ENCODE measurements at regions not wholly inside any gene's neighbourhood (a gene's known extent, or its start where the extent isn't known, plus 50 kb on each side); places are given as distances from the start of the nearest gene placed in this dataset.

DNA sequence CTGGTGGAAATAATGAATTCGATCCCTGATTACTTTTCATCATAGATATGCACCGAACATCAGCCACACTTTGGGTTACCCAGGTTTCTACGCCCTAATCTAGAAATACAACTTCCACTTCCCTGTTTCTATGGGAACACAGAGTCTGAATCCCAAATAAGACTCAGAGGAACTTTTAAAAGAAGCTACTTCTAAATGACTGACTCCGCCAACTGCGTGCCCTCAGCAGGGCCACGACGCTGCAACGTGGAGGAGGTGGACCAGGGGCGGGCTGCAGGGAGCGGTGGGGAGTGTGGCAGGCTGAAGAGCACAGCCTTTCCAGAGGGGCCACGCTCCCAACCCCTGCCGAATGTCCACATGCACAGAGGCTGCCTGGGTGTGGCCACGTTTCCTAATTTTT lies 304.0 kb downstream of the SHANK2 start:
- H3K27me3 Mint-ChIP-seq (ENCODE audit: low read depth), result peaks cover 3% of the 10 kb centered on the region
- H3K36me3 Mint-ChIP-seq (ENCODE audit: low read depth), result peaks cover 1% of the 10 kb centered on the region
- TF ChIP-seq CTCF (IDR thresholded peaks at IDR 0.05), result no peak
- no peaks in the 10 kb centered on the region for H3K4me1 Mint-ChIP-seq (ENCODE audit: low read depth)
- H3K9me3 Mint-ChIP-seq (ENCODE audit: low read depth), result peaks cover 22% of the 10 kb centered on the region
- no peak for DNase-seq (ENCODE audit: low spot score)
- no peak overlapping the region for H3K4me3 Mint-ChIP-seq (ENCODE audit: unreplicated experiment)
- H3K27ac Mint-ChIP-seq (ENCODE audit: unreplicated experiment), result no peak overlapping the region

GRCh38 chr11:70948855-70949531 lies 303.4 kb downstream of the SHANK2 start:
- TF ChIP-seq CTCF (IDR thresholded peaks at IDR 0.05), result no peak
- peaks cover 22% of the 10 kb centered on the region for H3K9me3 Mint-ChIP-seq (ENCODE audit: low read depth)
- DNase-seq (ENCODE audit: low spot score), result no peak
- no peaks in the 10 kb centered on the region for H3K4me1 Mint-ChIP-seq (ENCODE audit: low read depth)
- H3K36me3 Mint-ChIP-seq (ENCODE audit: low read depth), result peaks cover 1% of the 10 kb centered on the region
- H3K27me3 Mint-ChIP-seq (ENCODE audit: low read depth), result peaks cover 3% of the 10 kb centered on the region
- no peak overlapping the region for H3K4me3 Mint-ChIP-seq (ENCODE audit: unreplicated experiment)
- H3K27ac Mint-ChIP-seq (ENCODE audit: unreplicated experiment), result no peak overlapping the region

GRCh38 chr11:70951139-70951804 lies 301.1 kb downstream of the SHANK2 start:
- Mint-ChIP-seq H3K4me1 (ENCODE audit: low read depth) (no peaks in the 10 kb centered on the region), H3K36me3 (ENCODE audit: low read depth) (peaks cover 1% of the 10 kb centered on the region), H3K9me3 (ENCODE audit: low read depth) (peaks cover 13% of the 10 kb centered on the region), H3K27me3 (ENCODE audit: low read depth) (peaks cover 3% of the 10 kb centered on the region), H3K4me3 (ENCODE audit: unreplicated experiment) (no peak overlapping the region), H3K27ac (ENCODE audit: unreplicated experiment) (no peak overlapping the region)
- TF ChIP-seq CTCF (IDR thresholded peaks at IDR 0.05), result no peak
- DNase-seq (ENCODE audit: low spot score), result no peak

DNA sequence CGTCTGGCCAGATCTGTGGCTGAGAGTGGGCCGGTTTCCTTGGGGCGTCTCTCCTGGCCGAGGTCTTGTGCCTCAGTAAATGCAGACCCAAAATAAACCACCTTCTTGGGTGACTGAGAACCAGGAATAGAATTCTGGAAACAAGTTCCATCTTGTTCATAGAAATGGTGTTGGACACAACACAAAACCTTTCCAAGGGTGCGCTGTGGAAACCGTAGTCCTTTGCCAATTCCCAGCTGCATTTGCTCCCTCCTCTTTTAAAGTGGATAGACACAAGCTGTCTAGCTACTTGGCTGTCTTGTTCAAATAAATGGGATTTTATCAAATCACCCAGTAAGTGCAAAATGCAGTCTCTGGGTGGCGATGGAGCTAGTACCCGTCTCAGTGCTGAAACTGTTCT lies 300.2 kb downstream of the SHANK2 start:
- peaks cover 1% of the 10 kb centered on the region for H3K36me3 Mint-ChIP-seq (ENCODE audit: low read depth)
- TF ChIP-seq CTCF (IDR thresholded peaks at IDR 0.05), result no peak
- no peak overlapping the region for H3K4me3 Mint-ChIP-seq (ENCODE audit: unreplicated experiment)
- H3K4me1 Mint-ChIP-seq (ENCODE audit: low read depth), result no peaks in the 10 kb centered on the region
- peaks cover 13% of the 10 kb centered on the region for H3K9me3 Mint-ChIP-seq (ENCODE audit: low read depth)
- DNase-seq (ENCODE audit: low spot score), result no peak
- H3K27me3 Mint-ChIP-seq (ENCODE audit: low read depth), result peaks cover 3% of the 10 kb centered on the region
- no peak overlapping the region for H3K27ac Mint-ChIP-seq (ENCODE audit: unreplicated experiment)

- Mint-ChIP-seq H3K9me3 (ENCODE audit: low read depth) (peaks cover 10% of the 10 kb centered on the region), H3K4me1 (ENCODE audit: low read depth) (no peaks in the 10 kb centered on the region), H3K36me3 (ENCODE audit: low read depth) (peaks cover 1% of the 10 kb centered on the region), H3K27ac (ENCODE audit: unreplicated experiment) (no peak overlapping the region), H3K4me3 (ENCODE audit: unreplicated experiment) (no peak overlapping the region), H3K27me3 (ENCODE audit: low read depth) (no peaks in the 10 kb centered on the region)
- no peak for DNase-seq (ENCODE audit: low spot score)
- no peak for TF ChIP-seq CTCF (IDR thresholded peaks at IDR 0.05)
Measured at GRCh38 chr11:70953720-70954119, 298.7 kb downstream of the SHANK2 start.

All from chondrocyte (in vitro differentiated cells).